GM12878 (cell line): ENCODE measurements at regions not wholly inside any gene's neighbourhood (a gene's known extent, or its start where the extent isn't known, plus 50 kb on each side); places are given as distances from the start of the nearest gene placed in this dataset.

Source experiments
- ATAC-seq: fragments of 200-7000 bp; cut with Tn5 transposase; 3 replicates; pipeline ENCODE4 v1.9.1; 2020; ENCODE audit warnings: mild to moderate bottlenecking, moderate library complexity
- BruUV-seq: library from RNA; stranded (reverse); fragments of 400-500 nt; replicated peaks from 2 replicates; lab custom pipeline; 2021; lab: Mats Ljungman, UMichigan
- CTCF ChIA-PET: fragments of 300-600 bp; sonication (Branson Sonifier 250); formaldehyde crosslinking; extraction: SDS; loops from one replicate; lab custom pipeline; 2021; ENCODE audit warnings: inconsistent platforms; lab: Yijun Ruan, JAX
- POLR2A ChIA-PET: fragments of 350-600 bp; formaldehyde crosslinking; extraction: SDS; loops from one replicate; lab custom pipeline; 2021; ENCODE audit warnings: inconsistent platforms; lab: Charles Lee
- RAD21 ChIA-PET: fragments of 300-600 bp; sonication (Branson Sonifier 250); formaldehyde crosslinking; loops from one replicate; lab custom pipeline; 2023; ENCODE audit warnings: antibody characterized with exemption; ENCODE audit not compliant: unreplicated experiment; lab: Charles Lee
- SMC1A ChIA-PET: fragments of 300-600 bp; sonication (Branson Sonifier 250); formaldehyde crosslinking; loops from one replicate; lab custom pipeline; 2023; ENCODE audit not compliant: unreplicated experiment, uncharacterized antibody; lab: Charles Lee
- DNase-seq: peaks from one replicate; pipeline ENCODE4 v3.0.0-alpha.2; 2011; ENCODE audit warnings: low read depth, low spot score
- FAIRE-seq: peaks from 3 replicates; lab custom pipeline; 2011; peaks lifted over from hg19 to GRCh38; lab: Jason Lieb, UNC
- H2AFZ ChIP-seq: 2 replicates; pipeline ENCODE4 v1.6.0; 2011; ENCODE audit warnings: low read depth, low read length, control low read depth; ENCODE audit not compliant: control insufficient read depth
- H3K27ac ChIP-seq: 2 replicates; pipeline ENCODE4 v1.5.1; 2011; ENCODE audit warnings: control low read depth; ENCODE audit not compliant: control insufficient read depth, insufficient read depth
- H3K27me3 ChIP-seq, 2 experiments: replicated peaks in 1 of 2; 2 replicates each; pipeline versions ENCODE4 v1.6.0 to v1.6.1; 2011; ENCODE audit warnings: low read length in 1 of 2; ENCODE audit not compliant: control insufficient read depth in 2 of 2, insufficient read depth in 2 of 2
- H3K36me3 ChIP-seq, 2 experiments: 2 replicates each; pipeline ENCODE4 v1.5.1; 2011; ENCODE audit warnings: low read length in 1 of 2; ENCODE audit not compliant: control insufficient read depth in 2 of 2, insufficient read depth in 2 of 2
- H3K4me1 ChIP-seq: 2 replicates; pipeline ENCODE4 v1.6.1; 2011; ENCODE audit warnings: mild to moderate bottlenecking, low read length, moderate library complexity, mixed read lengths; ENCODE audit not compliant: control insufficient read depth, insufficient read depth
- H3K4me2 ChIP-seq: 2 replicates; pipeline ENCODE4 v1.6.0; 2011; ENCODE audit warnings: control low read depth; ENCODE audit not compliant: control insufficient read depth, insufficient read depth
- H3K4me3 ChIP-seq: fragments of 200-600 bp; sonication (generic); 2 replicates; pipeline ENCODE4 v1.5.1; 2016
- H3K79me2 ChIP-seq: 2 replicates; pipeline ENCODE4 v1.6.0; 2011; ENCODE audit warnings: low read length; ENCODE audit not compliant: control insufficient read depth, insufficient read depth
- H3K9ac ChIP-seq: 2 replicates; pipeline ENCODE4 v1.8.0; 2011; ENCODE audit warnings: low read length, control low read depth, mixed read lengths; ENCODE audit not compliant: control insufficient read depth, insufficient read depth
- H3K9me3 ChIP-seq: replicated peaks from 3 replicates; pipeline ENCODE4 v1.5.1; 2011; ENCODE audit warnings: mild to moderate bottlenecking, low read length; ENCODE audit not compliant: control insufficient read depth, insufficient read depth
- H4K20me1 ChIP-seq: 2 replicates; pipeline ENCODE4 v1.6.0; 2011; ENCODE audit not compliant: control insufficient read depth, insufficient read depth
- FOXK2 ChIP-seq: fragments of 450-650 bp; IDR thresholded peaks from 2 replicates; pipeline ENCODE4 v1.6.1; 2017; ENCODE audit warnings: mild to moderate bottlenecking, moderate library complexity
- IKZF2 ChIP-seq, 2 experiments: fragments of 450-650 bp; IDR thresholded peaks; 2 replicates each; pipeline ENCODE4 v1.6.1; 2017; ENCODE audit warnings: mild to moderate bottlenecking in 2 of 2, moderate library complexity in 2 of 2
- JUNB ChIP-seq: IDR thresholded peaks from 2 replicates; pipeline ENCODE4 v1.6.1; 2016; ENCODE audit warnings: antibody characterized with exemption, mild to moderate bottlenecking
- LARP7 ChIP-seq: fragments of 450-650 bp; IDR thresholded peaks from 2 replicates; pipeline ENCODE4 v1.6.1; 2017; ENCODE audit warnings: mild to moderate bottlenecking
- NR2C1 ChIP-seq: fragments of 450-650 bp; IDR thresholded peaks from 2 replicates; pipeline ENCODE4 v1.6.1; 2017; ENCODE audit warnings: antibody characterized with exemption, mild to moderate bottlenecking, moderate library complexity
- NRF1 ChIP-seq: conservative IDR thresholded peaks from 2 replicates; pipeline ENCODE4 v1.6.1; 2011; ENCODE audit warnings: mild to moderate bottlenecking, low read depth, low read length, improper control_type of control experiment
- PAX5 ChIP-seq: IDR thresholded peaks from 2 replicates; pipeline ENCODE4 v1.6.1; 2011; ENCODE audit warnings: low read depth, low read length, borderline replicate concordance
- RAD51 ChIP-seq: fragments of 450-650 bp; IDR thresholded peaks from 2 replicates; pipeline ENCODE4 v1.6.1; 2016; ENCODE audit warnings: moderate library complexity, mild to moderate bottlenecking, inconsistent platforms
- RBBP5 ChIP-seq: fragments of 200-600 bp; sonication (generic); conservative IDR thresholded peaks from 2 replicates; pipeline ENCODE4 v1.6.1; 2016
- SIX5 ChIP-seq: IDR thresholded peaks from 2 replicates; pipeline ENCODE4 v1.6.1; 2011; ENCODE audit warnings: mild to moderate bottlenecking, low read depth, low read length, moderate library complexity; ENCODE audit not compliant: severe bottlenecking
- ZNF384 ChIP-seq: IDR thresholded peaks from 2 replicates; pipeline ENCODE4 v1.6.1; 2012; ENCODE audit warnings: low read depth, mild to moderate bottlenecking, low read length, improper control_type of control experiment, borderline replicate concordance
- ZNF622 ChIP-seq: fragments of 450-650 bp; IDR thresholded peaks from 2 replicates; pipeline ENCODE4 v1.6.1; 2017; ENCODE audit warnings: mild to moderate bottlenecking, inconsistent platforms
- ZSCAN29 ChIP-seq: fragments of 450-650 bp; IDR thresholded peaks from 2 replicates; pipeline ENCODE4 v1.6.1; 2017; ENCODE audit warnings: mild to moderate bottlenecking, moderate library complexity
- WGBS: methylation state at CpG from one replicate; pipeline ENCODE4 v1.1.6; 2016; ENCODE audit warnings: low lambda C conversion rate; ENCODE audit not compliant: insufficient replicate concordance, insufficient coverage; ENCODE audit errors: missing lambda C conversion rate; 5-methylcytosine and 5-hydroxymethylcytosine counted together
- in situ Hi-C: fragments of 300-500 bp; cut with MboI; formaldehyde crosslinking; loops from 9 replicates; pipeline ENCODE4 v1.14.3; 2018; ENCODE audit warnings: mixed read lengths
- intact Hi-C: fragments of 100-400 bp; cut with micrococcal nuclease; formaldehyde crosslinking; loops from one replicate; pipeline ENCODE4 v1.14.2; 2022; ENCODE audit not compliant: unreplicated experiment
- TF ChIP-seq, protein P1 (sequence below): fragments of 450-650 bp; IDR thresholded peaks from 2 replicates; pipeline ENCODE4 v1.6.1; 2014; ENCODE audit warnings: mild to moderate bottlenecking
- TF ChIP-seq, protein P2 (sequence below): fragments of 450-650 bp; formaldehyde crosslinking; IDR thresholded peaks from 2 replicates; pipeline ENCODE4 v1.4.0; 2020; ENCODE audit warnings: mild to moderate bottlenecking, moderate library complexity
- TF ChIP-seq, protein P3 (sequence below): IDR thresholded peaks from 2 replicates; pipeline ENCODE4 v1.6.1; 2012; ENCODE audit warnings: improper control_type of control experiment, low read depth, low read length; ENCODE audit not compliant: insufficient replicate concordance

DNA sequence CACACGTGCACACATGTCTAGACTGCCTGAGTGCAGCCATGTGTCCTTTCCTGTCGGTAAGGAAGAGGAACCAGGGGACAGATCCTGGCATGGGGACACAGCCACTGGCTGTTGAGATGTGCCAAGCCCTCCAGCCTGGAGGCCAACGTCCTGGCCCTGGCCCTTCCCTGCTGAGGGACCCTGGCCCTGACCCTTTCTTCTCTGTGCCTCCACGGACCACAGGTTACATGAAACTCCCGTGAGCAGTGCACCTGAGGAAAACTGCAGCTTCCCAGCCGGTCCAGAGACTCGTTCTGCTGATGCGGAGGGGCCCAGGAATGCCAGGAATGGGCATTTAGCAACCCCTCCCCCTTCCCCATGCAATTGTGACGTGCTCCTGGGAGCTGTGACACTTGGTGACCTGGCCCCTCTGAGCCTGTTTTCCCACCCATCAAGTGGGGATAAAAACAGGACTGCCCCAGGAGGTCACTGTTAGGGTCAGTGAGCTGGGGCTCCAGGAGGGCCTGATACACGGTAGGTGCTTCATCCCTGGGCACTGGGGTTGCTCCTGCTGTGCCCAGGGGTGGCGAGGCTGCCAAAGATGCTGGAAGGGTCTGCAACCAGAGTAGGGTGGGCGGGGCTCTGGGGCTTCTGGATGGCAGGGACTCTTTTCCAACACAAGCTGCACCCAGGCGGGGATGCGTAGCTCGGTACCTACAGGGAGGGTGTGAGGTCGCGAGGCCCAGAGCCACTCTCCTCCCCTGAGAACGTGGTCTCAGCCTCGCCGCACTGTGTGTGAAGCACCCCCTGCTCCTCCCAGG is 151.5 kb downstream of the C9orf50 start:
- POLR2A ChIA-PET: interaction anchor here (0.6 kb wide), 1 partner anchor 9 kb away, joined by 4 read pairs; no protein-coding TSS in a partner anchor
- no peak for ATAC-seq
- Histone ChIP-seq H3K36me3 (no peaks in the 10 kb centered on the region), H3K4me1 (no peaks in the 10 kb centered on the region), H4K20me1 (no peaks in the 10 kb centered on the region), H3K4me3 (no peak overlapping the region), H3K9ac (no peak overlapping the region), H3K9me3 (no peaks in the 10 kb centered on the region), H3K27me3 (peaks cover 0 to 1% of the 10 kb centered on the region in 2 experiments; a peak in 1 of 4 replicates), H3K79me2 (no peaks in the 10 kb centered on the region), H3K27ac (no peak overlapping the region), H3K4me2 (no peak overlapping the region), H2AFZ (no peak overlapping the region)
- in situ Hi-C loops (no loop called here), intact Hi-C loops (no loop called here)
- FAIRE-seq: no peak
- TF ChIP-seq IKZF2 (IDR thresholded peaks at IDR 0.05) (no peak), ZNF622 (no peak), NR2C1 (no peak), FOXK2 (no peak), NRF1 (no peak), ZNF384 (no peak), SIX5 (no peak), ZSCAN29 (no peak), RAD51 (no peak), PAX5 (no peak), RBBP5 (no peak), LARP7 (no peak), JUNB (no peak)
- TF ChIP-seq, protein P1, sequence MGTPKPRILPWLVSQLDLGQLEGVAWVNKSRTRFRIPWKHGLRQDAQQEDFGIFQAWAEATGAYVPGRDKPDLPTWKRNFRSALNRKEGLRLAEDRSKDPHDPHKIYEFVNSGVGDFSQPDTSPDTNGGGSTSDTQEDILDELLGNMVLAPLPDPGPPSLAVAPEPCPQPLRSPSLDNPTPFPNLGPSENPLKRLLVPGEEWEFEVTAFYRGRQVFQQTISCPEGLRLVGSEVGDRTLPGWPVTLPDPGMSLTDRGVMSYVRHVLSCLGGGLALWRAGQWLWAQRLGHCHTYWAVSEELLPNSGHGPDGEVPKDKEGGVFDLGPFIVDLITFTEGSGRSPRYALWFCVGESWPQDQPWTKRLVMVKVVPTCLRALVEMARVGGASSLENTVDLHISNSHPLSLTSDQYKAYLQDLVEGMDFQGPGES: no peak
- TF ChIP-seq, protein P2, sequence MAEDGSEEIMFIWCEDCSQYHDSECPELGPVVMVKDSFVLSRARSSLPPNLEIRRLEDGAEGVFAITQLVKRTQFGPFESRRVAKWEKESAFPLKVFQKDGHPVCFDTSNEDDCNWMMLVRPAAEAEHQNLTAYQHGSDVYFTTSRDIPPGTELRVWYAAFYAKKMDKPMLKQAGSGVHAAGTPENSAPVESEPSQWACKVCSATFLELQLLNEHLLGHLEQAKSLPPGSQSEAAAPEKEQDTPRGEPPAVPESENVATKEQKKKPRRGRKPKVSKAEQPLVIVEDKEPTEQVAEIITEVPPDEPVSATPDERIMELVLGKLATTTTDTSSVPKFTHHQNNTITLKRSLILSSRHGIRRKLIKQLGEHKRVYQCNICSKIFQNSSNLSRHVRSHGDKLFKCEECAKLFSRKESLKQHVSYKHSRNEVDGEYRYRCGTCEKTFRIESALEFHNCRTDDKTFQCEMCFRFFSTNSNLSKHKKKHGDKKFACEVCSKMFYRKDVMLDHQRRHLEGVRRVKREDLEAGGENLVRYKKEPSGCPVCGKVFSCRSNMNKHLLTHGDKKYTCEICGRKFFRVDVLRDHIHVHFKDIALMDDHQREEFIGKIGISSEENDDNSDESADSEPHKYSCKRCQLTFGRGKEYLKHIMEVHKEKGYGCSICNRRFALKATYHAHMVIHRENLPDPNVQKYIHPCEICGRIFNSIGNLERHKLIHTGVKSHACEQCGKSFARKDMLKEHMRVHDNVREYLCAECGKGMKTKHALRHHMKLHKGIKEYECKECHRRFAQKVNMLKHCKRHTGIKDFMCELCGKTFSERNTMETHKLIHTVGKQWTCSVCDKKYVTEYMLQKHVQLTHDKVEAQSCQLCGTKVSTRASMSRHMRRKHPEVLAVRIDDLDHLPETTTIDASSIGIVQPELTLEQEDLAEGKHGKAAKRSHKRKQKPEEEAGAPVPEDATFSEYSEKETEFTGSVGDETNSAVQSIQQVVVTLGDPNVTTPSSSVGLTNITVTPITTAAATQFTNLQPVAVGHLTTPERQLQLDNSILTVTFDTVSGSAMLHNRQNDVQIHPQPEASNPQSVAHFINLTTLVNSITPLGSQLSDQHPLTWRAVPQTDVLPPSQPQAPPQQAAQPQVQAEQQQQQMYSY (CRISPR knock-in tag): no peak
- TF ChIP-seq, protein P3, sequence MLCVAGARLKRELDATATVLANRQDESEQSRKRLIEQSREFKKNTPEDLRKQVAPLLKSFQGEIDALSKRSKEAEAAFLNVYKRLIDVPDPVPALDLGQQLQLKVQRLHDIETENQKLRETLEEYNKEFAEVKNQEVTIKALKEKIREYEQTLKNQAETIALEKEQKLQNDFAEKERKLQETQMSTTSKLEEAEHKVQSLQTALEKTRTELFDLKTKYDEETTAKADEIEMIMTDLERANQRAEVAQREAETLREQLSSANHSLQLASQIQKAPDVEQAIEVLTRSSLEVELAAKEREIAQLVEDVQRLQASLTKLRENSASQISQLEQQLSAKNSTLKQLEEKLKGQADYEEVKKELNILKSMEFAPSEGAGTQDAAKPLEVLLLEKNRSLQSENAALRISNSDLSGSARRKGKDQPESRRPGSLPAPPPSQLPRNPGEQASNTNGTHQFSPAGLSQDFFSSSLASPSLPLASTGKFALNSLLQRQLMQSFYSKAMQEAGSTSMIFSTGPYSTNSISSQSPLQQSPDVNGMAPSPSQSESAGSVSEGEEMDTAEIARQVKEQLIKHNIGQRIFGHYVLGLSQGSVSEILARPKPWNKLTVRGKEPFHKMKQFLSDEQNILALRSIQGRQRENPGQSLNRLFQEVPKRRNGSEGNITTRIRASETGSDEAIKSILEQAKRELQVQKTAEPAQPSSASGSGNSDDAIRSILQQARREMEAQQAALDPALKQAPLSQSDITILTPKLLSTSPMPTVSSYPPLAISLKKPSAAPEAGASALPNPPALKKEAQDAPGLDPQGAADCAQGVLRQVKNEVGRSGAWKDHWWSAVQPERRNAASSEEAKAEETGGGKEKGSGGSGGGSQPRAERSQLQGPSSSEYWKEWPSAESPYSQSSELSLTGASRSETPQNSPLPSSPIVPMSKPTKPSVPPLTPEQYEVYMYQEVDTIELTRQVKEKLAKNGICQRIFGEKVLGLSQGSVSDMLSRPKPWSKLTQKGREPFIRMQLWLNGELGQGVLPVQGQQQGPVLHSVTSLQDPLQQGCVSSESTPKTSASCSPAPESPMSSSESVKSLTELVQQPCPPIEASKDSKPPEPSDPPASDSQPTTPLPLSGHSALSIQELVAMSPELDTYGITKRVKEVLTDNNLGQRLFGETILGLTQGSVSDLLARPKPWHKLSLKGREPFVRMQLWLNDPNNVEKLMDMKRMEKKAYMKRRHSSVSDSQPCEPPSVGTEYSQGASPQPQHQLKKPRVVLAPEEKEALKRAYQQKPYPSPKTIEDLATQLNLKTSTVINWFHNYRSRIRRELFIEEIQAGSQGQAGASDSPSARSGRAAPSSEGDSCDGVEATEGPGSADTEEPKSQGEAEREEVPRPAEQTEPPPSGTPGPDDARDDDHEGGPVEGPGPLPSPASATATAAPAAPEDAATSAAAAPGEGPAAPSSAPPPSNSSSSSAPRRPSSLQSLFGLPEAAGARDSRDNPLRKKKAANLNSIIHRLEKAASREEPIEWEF: no peak
- RAD21 ChIA-PET: no interaction called here
- SMC1A ChIA-PET: no interaction called here
- DNase-seq: no peak
- CTCF ChIA-PET: no interaction called here
- WGBS: 21% methylated on average over 13 of the region's 20 CpGs
- BruUV-seq: no TSS peak
